ENCODE measurements at regions not wholly inside any gene's neighbourhood (a gene's known extent, or its start where the extent isn't known, plus 50 kb on each side); places are given as distances from the start of the nearest gene placed in this dataset.

DNA sequence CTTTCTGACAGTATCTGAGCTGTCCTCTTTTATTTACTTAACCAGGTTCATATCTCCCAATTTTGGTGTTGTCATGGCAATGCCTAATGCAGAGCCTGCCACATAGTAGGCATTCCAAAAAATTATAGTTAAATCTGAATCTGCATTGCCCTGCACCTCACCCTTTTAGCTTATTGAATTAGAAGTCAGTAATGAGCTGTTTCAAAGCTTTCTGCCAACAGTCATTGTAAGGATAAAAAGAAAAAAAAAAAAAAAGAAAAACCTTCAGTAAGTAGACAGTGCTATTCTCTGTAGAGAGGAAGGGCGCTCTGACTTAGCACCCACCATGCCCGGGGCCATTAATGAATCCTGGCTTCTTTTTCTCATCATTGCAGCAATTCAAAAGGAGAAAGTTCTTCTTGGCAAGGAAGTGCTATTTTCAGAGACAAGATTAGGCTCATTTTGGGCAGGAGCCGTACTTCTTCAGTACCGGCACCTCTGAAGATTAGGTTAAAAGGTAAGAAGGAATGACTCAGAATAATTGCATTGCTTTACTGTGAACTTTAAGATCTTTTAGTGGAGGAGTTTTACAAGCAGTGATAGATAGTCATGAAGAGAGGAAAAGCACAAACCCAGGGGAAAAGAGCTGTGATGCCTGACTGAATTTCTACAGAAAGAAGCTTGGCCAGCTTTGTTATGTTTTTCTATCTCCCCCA is 2041.2 kb upstream of the PIK3C3 start:
- no peak for DNase-seq

DNA sequence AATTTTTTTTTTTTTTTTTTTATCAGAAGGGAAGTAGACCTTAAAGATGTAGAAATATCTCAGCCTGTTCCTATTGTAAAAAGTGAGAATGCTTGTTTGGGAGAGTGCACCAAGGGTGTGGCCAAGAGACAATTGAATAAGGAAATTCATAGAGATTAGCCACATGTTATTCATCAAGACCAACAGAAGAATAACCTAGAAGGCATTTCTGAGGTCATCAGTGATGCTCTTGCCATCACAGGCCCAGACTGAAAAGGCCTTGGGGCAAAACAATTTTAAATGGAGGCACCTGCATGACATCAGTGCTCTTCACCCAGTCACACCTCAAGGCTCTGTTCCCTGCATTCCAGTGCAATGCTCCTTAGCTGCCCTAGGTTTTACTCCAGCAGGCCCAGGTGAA is 2043.3 kb upstream of the PIK3C3 start:
- no peak for DNase-seq

DNA sequence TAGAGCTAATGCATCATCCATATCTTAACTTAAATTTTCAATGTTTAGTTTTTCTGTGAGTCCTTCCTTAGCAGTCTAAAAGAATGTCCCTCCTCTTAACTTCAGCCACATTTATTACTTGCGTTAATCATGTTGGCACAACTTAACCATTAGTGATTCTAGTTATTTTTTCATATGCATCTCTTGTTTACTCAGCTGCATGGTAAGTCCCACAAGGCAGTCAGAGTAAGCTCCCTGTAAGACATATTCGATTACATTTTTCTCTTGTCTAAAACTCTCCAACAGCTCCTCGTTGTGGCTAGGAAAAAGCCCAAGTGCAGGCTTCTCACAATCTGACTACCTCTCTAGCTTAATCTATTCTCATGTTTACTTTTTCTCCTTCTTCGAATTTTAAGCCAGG is 2045.3 kb upstream of the PIK3C3 start:
- no peak for DNase-seq

DNA sequence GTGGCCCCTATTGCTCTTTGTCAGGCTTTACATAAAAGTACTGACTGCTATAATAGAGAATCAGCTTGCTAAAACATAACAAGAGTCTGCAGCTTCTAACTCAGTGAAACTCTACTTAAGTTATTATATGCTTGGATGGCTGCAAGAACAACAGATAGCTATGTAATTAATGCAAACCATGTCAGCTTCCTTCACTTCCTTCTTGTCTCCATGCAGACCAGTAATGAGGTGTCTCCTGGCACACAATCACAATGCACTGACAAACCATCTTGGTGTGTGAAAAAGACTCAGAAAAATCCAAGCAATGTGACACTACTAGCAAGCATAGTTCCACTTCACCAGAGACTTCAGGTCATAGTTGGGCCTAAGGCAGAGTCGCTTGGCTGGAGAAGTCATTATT is 2068.9 kb upstream of the PIK3C3 start:
- no peak for DNase-seq

DNA sequence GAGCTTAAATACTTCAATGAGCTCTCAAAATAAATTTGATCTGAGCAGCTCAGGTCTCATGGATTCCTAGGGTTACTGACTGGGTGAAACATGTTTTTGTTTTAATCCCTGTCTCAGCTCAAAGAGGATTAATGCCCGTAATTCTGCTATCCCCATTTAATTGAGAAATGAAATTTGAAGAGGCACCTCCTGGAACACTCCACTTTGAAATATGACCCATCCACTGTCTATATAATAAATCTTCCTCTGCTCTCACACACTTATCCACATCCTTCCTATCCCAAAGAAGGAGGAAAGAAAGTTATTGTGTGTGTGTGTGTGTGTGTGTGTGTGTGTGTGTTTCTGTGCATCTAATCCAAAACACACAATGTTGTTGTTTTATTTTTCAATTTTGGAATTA is 2082.4 kb upstream of the PIK3C3 start:
- DNase-seq = no peak

DNA sequence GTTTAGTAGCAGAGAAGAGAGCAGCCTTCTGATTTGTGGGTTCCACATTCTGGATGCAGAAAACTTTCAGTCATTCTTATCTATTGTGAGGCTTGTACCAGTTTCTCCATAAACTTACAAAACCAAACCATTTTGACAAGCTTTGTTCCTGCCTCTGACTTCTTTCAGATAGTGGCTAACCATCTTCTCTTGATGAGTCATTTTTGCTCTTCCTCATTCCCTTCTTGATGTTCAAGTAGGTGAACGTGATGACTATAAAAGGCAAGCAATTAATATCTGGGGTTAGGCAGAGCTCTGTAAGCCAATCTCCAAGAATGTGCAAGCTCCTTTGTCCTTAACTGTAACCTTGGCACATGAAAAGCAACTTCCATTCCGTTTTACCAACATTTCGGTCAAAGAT is 2083.1 kb upstream of the PIK3C3 start:
- DNase-seq = no peak

DNA sequence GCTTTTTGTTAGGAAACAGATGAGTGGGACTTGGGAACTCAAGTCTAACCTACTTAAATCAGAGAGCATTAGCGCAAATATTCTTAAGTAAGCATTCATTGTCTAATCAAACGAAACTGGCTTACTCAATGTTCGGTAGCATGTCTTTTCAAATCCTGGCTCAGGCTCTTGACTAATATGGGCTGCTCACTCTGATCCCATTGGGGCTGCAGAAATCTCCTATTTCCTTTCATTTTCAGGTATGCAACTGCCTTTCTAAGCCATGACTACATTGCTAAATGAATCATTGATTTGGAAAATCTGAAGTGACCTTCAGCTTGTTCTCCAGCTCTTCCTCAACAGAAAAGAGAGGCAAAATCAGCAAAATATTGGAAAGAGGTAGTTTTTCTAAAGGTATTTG is 2084.4 kb upstream of the PIK3C3 start:
- no peak for DNase-seq

DNA sequence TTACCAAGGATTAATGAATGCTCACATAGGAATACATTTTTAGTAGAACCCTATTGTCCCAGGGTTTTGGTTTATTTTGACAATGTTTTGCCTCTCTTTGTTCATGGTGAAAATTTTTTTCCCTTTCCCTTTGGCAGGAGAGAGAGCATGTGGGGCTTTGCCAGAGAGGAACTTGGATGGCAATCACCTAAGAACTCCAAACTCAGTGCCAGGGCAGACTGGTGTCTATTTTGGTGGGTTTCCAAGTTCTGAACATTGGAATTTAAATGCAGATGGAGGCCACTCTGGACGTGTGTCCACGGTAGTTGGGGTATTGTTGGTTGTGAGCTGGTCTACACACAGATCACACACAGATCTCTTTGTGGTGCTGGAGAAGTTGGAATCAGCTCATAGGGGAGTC is 2091.1 kb upstream of the PIK3C3 start:
- no peak for DNase-seq

DNA sequence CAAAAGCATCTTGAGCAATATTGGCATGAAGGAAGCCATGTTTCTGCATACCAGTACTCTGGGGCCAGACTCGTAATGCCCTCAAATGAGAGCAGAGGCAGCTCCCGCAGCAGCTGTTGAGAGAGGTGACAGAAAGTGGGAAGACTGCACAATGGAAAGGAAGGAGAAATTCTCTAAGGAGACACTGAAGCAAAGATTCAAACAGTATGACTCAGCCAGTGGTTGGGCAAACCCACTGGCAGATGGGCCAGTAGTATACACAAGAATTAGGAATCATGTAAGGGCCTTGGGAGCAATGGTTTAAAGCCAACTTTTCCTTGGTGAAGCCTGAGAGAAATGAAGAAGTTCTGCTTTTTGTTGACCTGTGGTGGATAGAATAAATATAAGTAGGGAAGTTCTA is 2092.7 kb upstream of the PIK3C3 start:
- DNase-seq = no peak

DNA sequence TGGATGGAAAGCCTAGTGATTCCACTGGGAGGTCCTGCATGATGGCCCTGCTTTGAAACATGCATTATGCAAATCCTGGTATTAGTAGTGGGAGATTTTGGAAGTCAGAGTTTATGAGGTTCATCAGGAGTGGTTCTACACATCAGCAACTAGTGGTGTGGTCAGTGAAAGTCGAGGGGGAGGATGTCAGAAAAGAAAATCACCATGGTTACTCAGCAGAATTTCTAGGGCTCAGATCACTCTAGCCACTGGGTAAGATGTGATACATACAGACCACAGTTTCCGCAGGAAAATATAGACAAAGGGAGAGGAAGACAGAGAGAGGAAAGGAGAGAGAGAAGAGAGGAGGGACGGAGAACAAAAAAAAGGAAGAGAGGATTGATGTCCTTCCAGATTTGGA is 2100.7 kb upstream of the PIK3C3 start:
- no peak for DNase-seq

DNA sequence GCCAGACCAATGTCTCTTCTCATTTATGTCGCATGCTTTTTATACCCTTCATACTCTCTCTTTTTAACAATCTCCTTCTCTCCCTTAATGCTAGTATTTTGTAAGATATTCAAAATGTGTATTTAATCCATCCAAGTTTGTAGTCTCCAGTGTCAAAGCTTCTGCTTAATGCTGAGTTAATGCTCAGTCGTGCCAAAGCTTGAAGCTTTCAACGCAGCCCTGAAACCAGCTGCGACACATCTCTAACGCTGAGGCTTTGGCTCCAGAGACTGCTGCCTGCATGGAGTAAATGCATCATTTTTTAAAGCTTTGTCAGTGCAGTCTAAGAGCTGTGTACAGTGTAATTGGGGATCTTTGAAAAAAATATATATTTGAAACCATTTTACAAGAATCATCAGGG is 2108.8 kb upstream of the PIK3C3 start:
- DNase-seq = peak; percentile 74

DNA sequence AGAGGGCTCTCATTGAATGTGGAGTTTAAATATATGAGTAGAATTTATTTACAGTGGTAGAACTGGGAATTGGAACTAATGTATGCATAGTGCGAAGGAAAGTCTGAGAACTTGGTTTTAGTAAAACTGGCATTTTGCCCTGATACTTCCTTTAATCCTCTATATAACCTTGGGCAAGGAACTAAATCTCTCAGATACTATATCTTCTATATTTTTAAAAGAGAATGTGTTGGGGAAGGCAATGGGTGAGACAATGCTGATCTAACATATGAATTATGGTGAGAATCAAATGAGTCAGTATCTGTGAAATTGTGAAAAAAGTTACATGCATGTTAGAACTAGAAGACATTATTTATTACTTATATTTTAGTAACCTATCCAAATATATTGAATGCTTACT is 2109.4 kb upstream of the PIK3C3 start:
- DNase-seq = no peak

DNA sequence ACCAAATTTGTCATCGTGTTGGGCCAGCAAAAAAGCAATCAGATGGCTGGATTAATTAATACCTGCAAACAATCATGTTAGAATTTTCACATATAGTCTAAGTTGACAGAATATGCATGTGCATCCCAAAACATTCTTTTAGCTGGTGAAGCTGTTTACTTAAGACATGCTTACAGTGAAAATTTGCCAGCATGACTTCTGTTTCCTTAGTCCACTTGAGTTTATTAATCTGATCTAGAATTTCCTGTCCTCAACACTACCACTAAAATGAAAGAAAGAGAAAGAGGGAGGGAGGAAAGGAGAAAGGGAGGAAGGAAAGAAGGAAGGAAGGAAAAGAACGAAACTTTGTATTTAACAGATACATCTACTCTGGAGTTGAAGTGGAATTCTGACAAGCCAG is 2109.9 kb upstream of the PIK3C3 start:
- no peak for DNase-seq

DNA sequence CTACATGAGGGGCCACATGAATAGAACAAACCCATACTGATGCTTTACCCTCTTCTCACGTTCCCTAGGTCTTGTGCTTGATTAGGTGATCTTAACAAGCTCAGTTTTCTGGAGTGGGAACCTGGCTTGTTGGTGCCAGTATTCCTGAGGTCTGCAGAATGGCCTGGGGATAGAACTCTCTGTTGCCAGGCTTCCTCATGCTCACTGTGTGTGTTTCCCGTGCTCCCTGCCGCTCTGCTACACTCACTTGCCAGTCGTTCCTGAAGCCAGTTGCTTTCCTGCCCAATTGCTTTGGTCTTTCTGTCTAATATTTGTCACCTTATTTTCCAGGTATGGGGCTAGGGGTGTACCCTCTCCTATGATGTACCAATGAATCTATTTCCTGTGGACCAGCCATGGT is 2111.5 kb upstream of the PIK3C3 start:
- no peak for DNase-seq

DNA sequence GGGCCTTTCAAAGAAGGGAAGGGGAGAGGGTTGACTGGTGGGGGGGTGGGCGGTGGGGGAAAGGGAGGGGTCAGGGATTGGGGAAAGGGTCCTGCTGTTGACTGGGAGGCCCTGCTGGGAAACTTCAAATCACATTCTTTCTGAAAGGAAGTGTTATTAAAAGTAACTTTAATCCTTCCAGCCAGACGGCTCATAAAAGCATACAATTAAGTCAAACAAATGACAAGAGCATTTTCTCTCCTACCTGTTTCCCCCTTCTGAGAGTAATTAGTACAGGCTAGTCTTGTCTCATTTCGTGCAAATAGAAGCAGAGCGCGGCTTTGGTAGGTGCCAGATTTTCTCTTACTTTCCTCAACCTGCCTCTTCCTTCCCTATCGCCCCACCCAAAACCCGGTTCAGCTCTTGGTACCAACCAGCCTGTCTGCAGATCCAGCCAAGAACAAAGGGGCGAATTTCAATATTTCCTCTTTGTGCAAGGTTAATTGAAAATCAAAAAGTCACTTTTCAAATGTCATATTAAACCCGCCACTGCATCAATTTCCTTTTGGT is 2112.6 kb upstream of the PIK3C3 start:
- DNase-seq = no peak

DNA sequence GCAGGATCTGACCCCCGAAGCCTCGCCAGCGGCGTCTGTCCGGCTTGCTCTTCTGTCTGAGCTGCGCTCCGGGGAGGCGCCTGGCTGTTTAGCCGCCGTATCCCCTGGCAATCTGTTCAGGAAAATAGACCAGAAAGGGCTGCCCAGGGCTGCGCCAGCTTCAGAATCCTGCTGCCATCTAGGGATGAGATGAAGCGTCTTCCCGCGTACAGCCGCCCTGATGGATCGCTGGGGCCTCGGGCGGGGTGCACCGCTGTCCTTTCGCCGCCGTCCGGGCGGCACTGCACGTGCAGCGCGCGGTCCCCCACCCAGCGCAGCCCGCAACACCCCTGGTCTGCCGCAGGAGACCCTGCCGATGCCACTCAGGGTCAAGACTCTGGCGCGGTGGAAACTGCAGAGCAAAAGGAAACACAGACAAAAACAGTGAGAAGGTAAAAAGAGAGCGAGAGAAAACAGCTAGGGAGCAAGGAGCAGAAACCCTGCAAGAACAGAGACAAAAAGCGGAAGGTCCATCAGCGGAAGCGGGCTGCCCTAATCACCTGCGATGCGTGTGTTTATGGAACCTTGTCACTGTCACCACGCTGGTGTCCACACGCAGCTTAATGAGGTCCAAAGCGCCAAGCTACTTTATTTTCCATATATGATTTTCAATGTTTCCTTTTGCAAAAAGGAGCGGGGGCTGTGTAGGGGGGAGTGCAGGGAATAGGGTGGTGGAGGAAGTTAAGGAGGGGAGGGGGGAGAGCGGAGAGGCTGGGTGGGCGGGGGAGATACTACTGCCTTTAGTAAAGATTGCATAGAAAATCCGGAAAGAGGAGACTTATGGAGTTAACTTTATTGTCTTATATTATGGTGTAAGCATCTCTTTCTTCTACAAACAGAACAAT is 2113.3 kb upstream of the PIK3C3 start:
- DNase-seq = peak; percentile 86

DNA sequence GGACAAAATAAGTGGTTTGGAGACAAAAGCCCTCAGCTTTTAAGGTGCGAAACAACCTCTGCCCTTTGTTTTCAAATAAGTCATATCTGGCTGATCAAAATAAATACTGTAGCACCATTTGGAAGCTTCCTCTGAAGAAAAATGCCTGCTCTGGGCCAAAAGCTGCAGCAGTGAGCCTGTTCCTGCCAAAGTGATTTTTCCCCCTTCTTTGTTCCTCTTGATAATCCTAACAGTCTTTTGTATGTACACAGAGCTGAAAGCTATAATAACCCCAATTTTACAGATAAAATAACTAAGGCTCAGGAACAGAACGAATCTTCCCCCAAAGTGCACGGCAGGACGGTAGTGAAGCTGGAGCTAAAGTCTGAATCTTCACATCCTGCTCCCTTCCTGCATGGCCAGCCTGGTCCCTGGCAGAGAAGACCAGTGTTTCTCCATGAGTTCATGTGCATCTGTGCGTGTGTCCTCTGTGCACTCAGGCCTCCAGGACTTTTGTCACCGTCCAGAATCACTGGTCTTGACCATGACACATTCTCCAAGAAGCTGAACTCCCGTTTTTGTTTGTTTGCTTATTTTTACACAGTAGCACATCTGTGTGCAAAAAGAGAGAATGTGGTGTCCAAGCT is 2114.1 kb upstream of the PIK3C3 start:
- peak; percentile 36 for DNase-seq

DNA sequence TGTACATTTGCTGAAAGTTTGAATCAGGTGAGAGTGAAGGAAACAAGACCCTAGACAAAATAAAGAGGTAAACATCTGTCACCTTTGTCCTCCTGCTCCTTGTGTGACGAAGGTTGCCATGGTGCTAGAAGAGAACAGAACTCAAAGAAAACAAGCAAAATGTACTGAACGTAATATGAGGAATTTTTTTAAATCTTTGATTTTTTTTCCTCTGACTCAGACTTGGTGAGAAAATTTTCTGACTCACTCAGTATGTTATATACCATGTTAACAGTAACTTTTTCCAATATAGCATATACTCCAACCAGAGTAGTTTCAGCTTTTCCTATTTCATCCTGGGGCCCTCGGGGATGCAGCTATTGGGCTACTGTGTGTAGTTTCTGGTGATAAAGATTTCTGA is 2114.6 kb upstream of the PIK3C3 start:
- no peak for DNase-seq

DNA sequence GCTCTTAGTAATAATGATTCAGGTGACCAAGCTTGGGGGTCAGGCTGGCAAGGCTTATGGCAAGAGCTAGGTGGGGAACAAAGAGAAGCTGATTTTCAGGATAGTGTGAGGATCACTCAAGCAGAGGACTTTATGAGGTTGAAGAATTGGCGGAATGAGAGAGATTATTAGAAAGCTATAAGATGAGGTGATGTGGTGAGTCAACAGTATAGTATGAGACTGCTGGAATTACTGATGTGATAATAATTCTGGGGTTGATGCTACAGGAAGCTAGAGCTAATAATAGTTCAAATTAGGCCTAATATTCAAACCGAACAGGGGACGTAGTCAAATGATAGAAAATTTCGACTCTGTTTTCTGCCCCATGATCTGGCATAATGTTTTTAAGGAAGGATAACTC is 2115.3 kb upstream of the PIK3C3 start:
- DNase-seq = no peak

DNA sequence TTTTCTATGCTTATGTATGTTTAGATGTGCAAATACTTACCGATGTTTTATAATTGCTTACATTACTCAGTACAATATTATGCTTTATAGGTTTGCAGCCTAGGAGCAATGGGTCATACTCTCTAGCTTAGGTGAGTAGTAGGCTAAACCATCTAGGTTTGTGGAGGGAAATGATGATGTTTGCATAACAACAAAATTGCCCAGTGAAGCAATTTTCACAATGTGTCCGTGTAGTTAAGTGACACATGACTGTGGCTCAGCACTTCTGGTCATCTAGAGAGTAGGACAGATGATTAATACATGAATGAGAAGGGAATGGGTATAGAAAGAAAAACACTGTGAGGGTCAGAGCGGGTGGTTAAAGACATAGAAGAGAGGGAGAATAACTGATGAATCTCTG is 2116.2 kb upstream of the PIK3C3 start:
- DNase-seq = no peak

DNA sequence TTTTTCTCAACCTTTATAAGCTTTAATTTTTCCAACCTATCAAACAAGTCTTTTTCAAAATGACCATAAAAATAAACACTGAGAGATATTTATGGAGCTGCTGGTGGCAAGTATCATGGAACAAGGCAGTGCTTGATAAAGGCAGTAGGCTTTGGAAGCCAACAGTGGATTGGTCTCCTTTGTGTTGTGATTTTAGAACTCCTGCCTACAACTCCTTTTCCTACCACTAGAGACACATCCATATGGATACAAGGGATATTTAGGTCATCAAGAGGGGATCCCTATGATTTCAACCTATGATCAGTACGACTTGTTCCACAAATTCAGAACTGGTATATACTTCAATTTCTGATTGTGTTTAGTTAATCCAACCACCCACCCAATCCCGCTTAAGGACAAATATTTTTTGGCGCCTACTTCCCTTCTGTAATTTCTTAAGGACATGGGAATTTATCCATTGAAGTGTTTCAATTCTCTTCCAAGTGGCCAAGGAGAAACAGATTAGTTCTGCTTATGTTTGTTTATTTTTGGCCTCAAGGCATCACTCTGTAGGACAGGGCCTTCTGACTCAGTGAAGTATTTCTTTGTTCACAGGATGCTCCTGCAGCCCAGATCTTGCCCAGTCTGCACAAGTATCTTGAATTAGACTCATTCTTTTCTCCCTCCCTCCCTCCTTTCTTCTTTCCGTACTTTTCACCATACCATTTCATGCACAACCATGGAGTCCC is 2119.6 kb upstream of the PIK3C3 start:
- no peak for DNase-seq

DNA sequence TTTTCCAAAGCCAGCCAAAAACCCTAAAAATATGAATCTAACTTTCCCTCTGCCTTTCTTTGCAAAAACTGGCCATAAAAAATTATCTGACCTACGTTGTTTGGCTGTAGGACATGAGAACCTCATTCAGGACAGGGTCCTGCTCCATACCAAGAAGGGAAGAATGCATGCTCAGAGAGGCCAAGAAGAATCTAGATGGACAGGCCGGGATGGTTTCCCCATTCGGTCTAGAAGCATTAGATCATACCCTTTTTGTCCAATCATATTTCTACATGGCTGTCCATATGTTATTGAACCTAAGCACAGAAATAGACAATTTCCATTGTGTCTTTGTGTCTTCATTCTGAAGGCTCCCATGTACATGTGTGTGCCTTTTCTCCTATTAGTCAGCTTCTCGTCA is 2120.4 kb upstream of the PIK3C3 start:
- DNase-seq = no peak

DNA sequence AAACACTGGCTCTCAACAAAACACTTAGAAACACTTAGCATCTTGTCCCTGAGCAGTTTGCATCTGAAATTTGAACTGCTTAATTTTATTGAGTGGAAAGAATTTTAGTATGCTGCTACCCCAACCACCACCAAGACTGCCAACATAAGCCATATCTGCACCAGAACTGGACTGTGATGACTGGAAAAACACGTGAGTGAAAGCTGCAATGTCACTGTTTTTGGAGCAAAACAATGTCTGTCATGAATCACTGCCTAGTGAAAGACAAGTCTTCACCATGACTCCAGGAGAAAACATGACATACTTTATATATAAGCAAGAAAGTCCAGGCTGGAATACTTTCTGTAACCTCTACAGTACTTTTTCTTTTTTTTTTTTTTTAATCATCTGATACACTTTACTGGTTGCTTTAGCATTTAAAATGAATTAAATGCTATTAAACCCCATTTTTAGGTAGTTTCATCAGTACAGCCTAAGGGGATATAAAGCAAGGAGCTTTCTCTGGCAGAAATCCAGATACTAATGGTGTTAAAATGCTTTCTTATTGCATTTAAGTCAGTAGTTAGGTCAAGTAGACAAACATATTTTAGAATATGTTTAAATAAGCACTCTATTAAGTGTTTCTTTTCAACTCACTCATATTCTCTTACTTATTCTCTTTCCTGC is 2129.4 kb upstream of the PIK3C3 start:
- DNase-seq = no peak
